ENCODE measurements at regions not wholly inside any gene's neighbourhood (a gene's known extent, or its start where the extent isn't known, plus 50 kb on each side); places are given as distances from the start of the nearest gene placed in this dataset.

DNA sequence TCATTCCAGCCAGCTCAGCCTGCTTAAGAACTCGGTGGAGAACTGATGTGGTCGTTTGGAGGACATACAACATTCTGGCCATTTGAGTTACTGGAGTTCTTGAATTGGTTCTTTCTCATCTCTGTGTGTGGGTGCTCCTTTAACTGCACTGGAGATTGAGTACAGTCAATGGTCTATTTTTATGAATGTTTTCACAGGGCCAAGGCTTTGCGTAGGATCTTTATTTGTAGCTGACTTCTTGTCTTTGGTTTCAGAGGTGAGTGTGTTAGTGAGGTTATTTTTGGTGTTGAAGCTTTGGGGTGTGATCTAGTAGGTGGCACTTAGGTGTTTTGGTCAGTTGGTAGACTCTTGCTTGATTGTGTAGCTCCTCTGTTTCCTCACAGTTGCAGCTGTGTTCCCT is 288.4 kb downstream of the LHFPL1 start:
- TF ChIP-seq, protein P1, sequence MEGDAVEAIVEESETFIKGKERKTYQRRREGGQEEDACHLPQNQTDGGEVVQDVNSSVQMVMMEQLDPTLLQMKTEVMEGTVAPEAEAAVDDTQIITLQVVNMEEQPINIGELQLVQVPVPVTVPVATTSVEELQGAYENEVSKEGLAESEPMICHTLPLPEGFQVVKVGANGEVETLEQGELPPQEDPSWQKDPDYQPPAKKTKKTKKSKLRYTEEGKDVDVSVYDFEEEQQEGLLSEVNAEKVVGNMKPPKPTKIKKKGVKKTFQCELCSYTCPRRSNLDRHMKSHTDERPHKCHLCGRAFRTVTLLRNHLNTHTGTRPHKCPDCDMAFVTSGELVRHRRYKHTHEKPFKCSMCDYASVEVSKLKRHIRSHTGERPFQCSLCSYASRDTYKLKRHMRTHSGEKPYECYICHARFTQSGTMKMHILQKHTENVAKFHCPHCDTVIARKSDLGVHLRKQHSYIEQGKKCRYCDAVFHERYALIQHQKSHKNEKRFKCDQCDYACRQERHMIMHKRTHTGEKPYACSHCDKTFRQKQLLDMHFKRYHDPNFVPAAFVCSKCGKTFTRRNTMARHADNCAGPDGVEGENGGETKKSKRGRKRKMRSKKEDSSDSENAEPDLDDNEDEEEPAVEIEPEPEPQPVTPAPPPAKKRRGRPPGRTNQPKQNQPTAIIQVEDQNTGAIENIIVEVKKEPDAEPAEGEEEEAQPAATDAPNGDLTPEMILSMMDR (IDR thresholded peaks at IDR 0.05), result no peak
- no peak for TF ChIP-seq POLR2A (IDR thresholded peaks at IDR 0.05)
